PC-3 (cell line): ENCODE measurements at regions not wholly inside any gene's neighbourhood (a gene's known extent, or its start where the extent isn't known, plus 50 kb on each side); places are given as distances from the start of the nearest gene placed in this dataset.

Experiments
- ATAC-seq: fragments of 200-7000 bp; cut with Tn5 transposase; 2 replicates; pipeline ENCODE4 v1.9.1; 2020; ENCODE audit warnings: mild to moderate bottlenecking, moderate library complexity
- BruUV-seq: library from RNA; stranded (reverse); fragments of 400-500 nt; replicated peaks from 2 replicates; lab custom pipeline; 2021; lab: Mats Ljungman, UMichigan
- CTCF ChIA-PET: fragments of 300-600 bp; sonication (Branson Sonifier 250); formaldehyde crosslinking; loops from one replicate; lab custom pipeline; 2022; ENCODE audit warnings: antibody characterized with exemption; lab: Charles Lee
- POLR2A ChIA-PET: fragments of 300-600 bp; sonication (Branson Sonifier 250); formaldehyde crosslinking; loops from one replicate; lab custom pipeline; 2022; ENCODE audit warnings: antibody characterized with exemption; ENCODE audit not compliant: unreplicated experiment; lab: Charles Lee
- DNase-seq: peaks from one replicate; pipeline ENCODE4 v3.0.0-alpha.2; 2015
- H2AFZ ChIP-seq: fragments of 300-600 bp; sonication (generic); 2 replicates; pipeline ENCODE4 v1.6.0; 2016; ENCODE audit warnings: antibody characterized with exemption, low read length
- H3F3A ChIP-seq: fragments of 300-600 bp; sonication (generic); one replicate; pipeline ENCODE4 v1.6.0; 2017; ENCODE audit warnings: antibody characterized with exemption, low read length, control low read depth, mild to moderate bottlenecking; ENCODE audit not compliant: unreplicated experiment
- H3K27ac ChIP-seq: fragments of 300-600 bp; sonication (generic); 2 replicates; pipeline ENCODE4 v1.5.1; 2016; ENCODE audit warnings: mild to moderate bottlenecking, low read length
- H3K27me3 ChIP-seq: fragments of 300-600 bp; sonication (generic); 2 replicates; pipeline ENCODE4 v1.6.1; 2016; ENCODE audit warnings: low read length, mixed read lengths
- H3K36me3 ChIP-seq: fragments of 300-600 bp; sonication (generic); 2 replicates; pipeline ENCODE4 v1.6.1; 2016; ENCODE audit warnings: low read depth, mixed run types, low read length, mixed read lengths
- H3K4me1 ChIP-seq: fragments of 300-600 bp; sonication (generic); 2 replicates; pipeline ENCODE4 v1.5.1; 2016; ENCODE audit warnings: low read length; ENCODE audit not compliant: insufficient read depth
- H3K4me2 ChIP-seq: fragments of 300-600 bp; sonication (generic); 2 replicates; pipeline ENCODE4 v1.6.0; 2016; ENCODE audit warnings: low read length
- H3K4me3 ChIP-seq: fragments of 300-600 bp; sonication (generic); 2 replicates; pipeline ENCODE4 v1.5.1; 2016; ENCODE audit warnings: mild to moderate bottlenecking, low read length, mixed read lengths
- H3K79me2 ChIP-seq: fragments of 300-600 bp; sonication (generic); 2 replicates; pipeline ENCODE4 v1.6.1; 2017; ENCODE audit warnings: low read length, mixed read lengths
- H3K9ac ChIP-seq: fragments of 300-600 bp; sonication (generic); 2 replicates; pipeline ENCODE4 v1.6.0; 2016; ENCODE audit warnings: mild to moderate bottlenecking, low read length
- H3K9me2 ChIP-seq: fragments of 300-600 bp; sonication (generic); replicated peaks from 2 replicates; pipeline ENCODE4 v1.6.1; 2016; ENCODE audit warnings: mixed run types, low read length, mixed read lengths
- H3K9me3 ChIP-seq: fragments of 300-600 bp; sonication (generic); 2 replicates; pipeline ENCODE4 v1.6.1; 2016; ENCODE audit warnings: low read length, mixed read lengths
- H4K20me1 ChIP-seq: fragments of 300-600 bp; sonication (generic); 2 replicates; pipeline ENCODE4 v1.6.1; 2016; ENCODE audit warnings: low read length, mixed read lengths
- CTCF ChIP-seq: fragments of 300-600 bp; sonication (generic); conservative IDR thresholded peaks from 2 replicates; pipeline ENCODE4 v1.5.1; 2017; ENCODE audit warnings: antibody characterized with exemption, low read depth, mild to moderate bottlenecking, low read length
- EZH2 ChIP-seq: fragments of 300-600 bp; sonication (generic); IDR thresholded peaks from one replicate; pipeline ENCODE4 v1.6.1; 2017; ENCODE audit warnings: antibody characterized with exemption, mild to moderate bottlenecking, low read length; ENCODE audit not compliant: unreplicated experiment
- EZH2phosphoT487 ChIP-seq: fragments of 300-600 bp; sonication (generic); IDR thresholded peaks from 2 replicates; pipeline ENCODE4 v1.6.1; 2018; ENCODE audit warnings: mild to moderate bottlenecking, antibody characterized with exemption, low read length, borderline replicate concordance
- intact Hi-C: fragments of 100-400 bp; cut with micrococcal nuclease; formaldehyde crosslinking; loops from 2 replicates; pipeline ENCODE4 v1.9.0; 2023

- CTCF ChIA-PET: no interaction called here
- H2AFZ ChIP-seq: no peak overlapping the region
- BruUV-seq: no TSS peak
- intact Hi-C loops: no loop called here
- H3K9ac ChIP-seq: no peak overlapping the region
- H4K20me1 ChIP-seq: no peaks in the 10 kb centered on the region
- no peaks in the 10 kb centered on the region for H3K9me2 ChIP-seq
- H3F3A ChIP-seq: no peaks in the 10 kb centered on the region
- no peaks in the 10 kb centered on the region for H3K9me3 ChIP-seq
- DNase-seq (no peak), ATAC-seq (no peak)
- no peaks in the 10 kb centered on the region for H3K27me3 ChIP-seq
- no peaks in the 10 kb centered on the region for H3K36me3 ChIP-seq
- H3K4me1 ChIP-seq: no peaks in the 10 kb centered on the region
- POLR2A ChIA-PET: no interaction called here
- no peak overlapping the region for H3K4me2 ChIP-seq
- TF ChIP-seq CTCF: no peak
- TF ChIP-seq EZH2phosphoT487: no peak
- TF ChIP-seq EZH2: no peak
- no peak overlapping the region for H3K4me3 ChIP-seq
- no peak overlapping the region for H3K27ac ChIP-seq
- H3K79me2 ChIP-seq: no peaks in the 10 kb centered on the region
These were observed 90.7 kb upstream of the IL12B start for GRCh38 chr5:159420940-159421339.

GRCh38 chr5:159422361-159422760, 92.1 kb upstream of the IL12B start:
- BruUV-seq: no TSS peak
- Histone ChIP-seq H3K79me2 (no peaks in the 10 kb centered on the region), H3K36me3 (no peaks in the 10 kb centered on the region), H2AFZ (no peak overlapping the region), H3K27ac (no peak overlapping the region), H3K4me2 (no peak overlapping the region), H3F3A (no peaks in the 10 kb centered on the region), H3K9me2 (no peaks in the 10 kb centered on the region), H3K27me3 (no peaks in the 10 kb centered on the region), H3K4me1 (no peaks in the 10 kb centered on the region), H3K9ac (no peak overlapping the region), H3K9me3 (no peaks in the 10 kb centered on the region), H3K4me3 (no peak overlapping the region), H4K20me1 (no peaks in the 10 kb centered on the region)
- ChIA-PET POLR2A (no interaction called here), CTCF (no interaction called here)
- intact Hi-C loops: no loop called here
- TF ChIP-seq EZH2phosphoT487: no peak
- TF ChIP-seq EZH2: no peak
- DNase-seq (no peak), ATAC-seq (no peak)

GRCh38 chr5:159422910-159423309, 92.6 kb upstream of the IL12B start:
- H3K79me2 ChIP-seq: no peaks in the 10 kb centered on the region
- no peaks in the 10 kb centered on the region for H3K4me1 ChIP-seq
- no peak overlapping the region for H3K4me2 ChIP-seq
- ChIA-PET POLR2A (no interaction called here), CTCF (no interaction called here)
- H3K9me3 ChIP-seq: no peaks in the 10 kb centered on the region
- ATAC-seq: no peak
- no peak overlapping the region for H3K4me3 ChIP-seq
- DNase-seq: no peak
- H4K20me1 ChIP-seq: no peaks in the 10 kb centered on the region
- no peaks in the 10 kb centered on the region for H3K27me3 ChIP-seq
- H3K9ac ChIP-seq: no peak overlapping the region
- no peaks in the 10 kb centered on the region for H3K9me2 ChIP-seq
- intact Hi-C loops: no loop called here
- no peaks in the 10 kb centered on the region for H3F3A ChIP-seq
- TF ChIP-seq EZH2 (no peak), EZH2phosphoT487 (no peak), CTCF (no peak)
- H3K36me3 ChIP-seq: no peaks in the 10 kb centered on the region
- no TSS peak for BruUV-seq
- no peak overlapping the region for H2AFZ ChIP-seq
- H3K27ac ChIP-seq: no peak overlapping the region
